ENCODE measurements at regions not wholly inside any gene's neighbourhood (a gene's known extent, or its start where the extent isn't known, plus 50 kb on each side); places are given as distances from the start of the nearest gene placed in this dataset.

GRCh38 chr18:64919971-64920570 lies 771.2 kb upstream of the LINC00305 start:
- Histone ChIP-seq H3K9me2 (ENCODE audit: insufficient read depth, low read length) (no peaks in the 10 kb centered on the region), H3K4me2 (ENCODE audit: low read length) (no peak overlapping the region), H3K79me2 (replicated peaks; ENCODE audit: insufficient read depth, low read length) (no peaks in the 10 kb centered on the region), H2AFZ (ENCODE audit: low read depth, low read length) (no peak overlapping the region), H3K4me3 (ENCODE audit: low read length) (no peak overlapping the region), H3K9ac (ENCODE audit: low read length) (no peak overlapping the region), H3K36me3 (ENCODE audit: insufficient read depth, low read length) (no peaks in the 10 kb centered on the region), H3K27me3 (ENCODE audit: insufficient read depth, low read depth, low read length) (no peaks in the 10 kb centered on the region), H3F3A (ENCODE audit: insufficient read depth, low read length, poor library complexity, severe bottlenecking) (no peaks in the 10 kb centered on the region), H3K27ac (ENCODE audit: low read length) (no peak overlapping the region), H4K20me1 (ENCODE audit: insufficient read depth) (no peaks in the 10 kb centered on the region), H3K9me3 (ENCODE audit: low read length) (no peaks in the 10 kb centered on the region)
- no peak for TF ChIP-seq EZH2 (IDR thresholded peaks at IDR 0.05; ENCODE audit: borderline replicate concordance, insufficient read depth, low read length, poor library complexity, severe bottlenecking)

- H4K20me1 ChIP-seq (ENCODE audit: insufficient read depth), result no peaks in the 10 kb centered on the region
- H3K36me3 ChIP-seq (ENCODE audit: insufficient read depth, low read length), result no peaks in the 10 kb centered on the region
- no peak for TF ChIP-seq CTCF (IDR thresholded peaks at IDR 0.05; ENCODE audit: poor library complexity, severe bottlenecking)
- no peak for TF ChIP-seq MXI1 (conservative IDR thresholded peaks at IDR 0.05; ENCODE audit: poor library complexity, severe bottlenecking)
- TF ChIP-seq SMC3 (conservative IDR thresholded peaks at IDR 0.05; ENCODE audit: poor library complexity), result no peak
- no peak for TF ChIP-seq EZH2 (IDR thresholded peaks at IDR 0.05; ENCODE audit: borderline replicate concordance, insufficient read depth, low read length, poor library complexity, severe bottlenecking)
- no peak for TF ChIP-seq POLR2AphosphoS5 (IDR thresholded peaks at IDR 0.05)
- TF ChIP-seq REST (IDR thresholded peaks at IDR 0.05; ENCODE audit: borderline replicate concordance), result no peak
- no peak for TF ChIP-seq TAF1 (IDR thresholded peaks at IDR 0.05; ENCODE audit: low read depth)
- no peak for TF ChIP-seq EP300 (conservative IDR thresholded peaks at IDR 0.05; ENCODE audit: poor library complexity, severe bottlenecking)
- no peak for TF ChIP-seq RAD21 (conservative IDR thresholded peaks at IDR 0.05)
- no peak overlapping the region for H3K27ac ChIP-seq (ENCODE audit: low read length)
- no peak overlapping the region for H3K9ac ChIP-seq (ENCODE audit: low read length)
- no peaks in the 10 kb centered on the region for H3F3A ChIP-seq (ENCODE audit: insufficient read depth, low read length, poor library complexity, severe bottlenecking)
- no peaks in the 10 kb centered on the region for H3K9me2 ChIP-seq (ENCODE audit: insufficient read depth, low read length)
- no peak overlapping the region for H3K4me2 ChIP-seq (ENCODE audit: low read length)
- no peak overlapping the region for H3K4me3 ChIP-seq (ENCODE audit: low read length)
- H3K27me3 ChIP-seq (ENCODE audit: insufficient read depth, low read depth, low read length), result no peaks in the 10 kb centered on the region
- H2AFZ ChIP-seq (ENCODE audit: low read depth, low read length), result no peak overlapping the region
- H3K9me3 ChIP-seq (ENCODE audit: low read length), result no peaks in the 10 kb centered on the region
- H3K79me2 ChIP-seq (replicated peaks; ENCODE audit: insufficient read depth, low read length), result no peaks in the 10 kb centered on the region
Observed at GRCh38 chr18:64918851-64919250, 770.0 kb upstream of the LINC00305 start.

Measured in neural cell (in vitro differentiated cells).